Retinal pigment epithelial cell (primary cell): ENCODE measurements at regions not wholly inside any gene's neighbourhood (a gene's known extent, or its start where the extent isn't known, plus 50 kb on each side); places are given as distances from the start of the nearest gene placed in this dataset.

Source experiments
- DNase-seq: peaks from one replicate; pipeline ENCODE4 v3.0.0-alpha.2; 2010; ENCODE audit warnings: low read depth
- H3K4me3 ChIP-seq: 2 replicates; pipeline ENCODE4 v1.5.1; 2011; ENCODE audit warnings: mild to moderate bottlenecking, low read length, control low read depth, moderate library complexity
- CTCF ChIP-seq: conservative IDR thresholded peaks from 2 replicates; pipeline ENCODE4 v1.5.1; 2011; ENCODE audit warnings: low read depth, low read length, control low read depth, inconsistent platforms

- TF ChIP-seq CTCF = no peak
- DNase-seq = peak; percentile 19
- H3K4me3 ChIP-seq = no peak overlapping the region
Measured at GRCh38 chr15:34682674-34683073, 72.1 kb downstream of the GJD2 start.

- TF ChIP-seq CTCF = no peak
- H3K4me3 ChIP-seq = no peak overlapping the region
- DNase-seq = no peak
Measured at GRCh38 chr15:34679291-34679690, 75.5 kb downstream of the GJD2 start.

- no peak for DNase-seq
- no peak for TF ChIP-seq CTCF
- H3K4me3 ChIP-seq = no peak overlapping the region
Measured at GRCh38 chr15:34673241-34673640, 81.6 kb downstream of the GJD2 start.

GRCh38 chr15:34665498-34666116 lies 82.2 kb upstream of the GOLGA8B start:
- no peak for TF ChIP-seq CTCF
- H3K4me3 ChIP-seq = no peak overlapping the region
- DNase-seq = no peak

GRCh38 chr15:34664418-34664817 lies 81.0 kb upstream of the GOLGA8B start:
- no peak for TF ChIP-seq CTCF
- DNase-seq = no peak
- H3K4me3 ChIP-seq = no peak overlapping the region

- no peak for DNase-seq
- no peak overlapping the region for H3K4me3 ChIP-seq
- TF ChIP-seq CTCF = no peak
Measured at GRCh38 chr15:34663101-34663500, 79.7 kb upstream of the GOLGA8B start.

- no peak overlapping the region for H3K4me3 ChIP-seq
- no peak for DNase-seq
- TF ChIP-seq CTCF = no peak
Measured at GRCh38 chr15:34659056-34659455, 75.6 kb upstream of the GOLGA8B start.
